GM21619 (cell line): ENCODE measurements at regions not wholly inside any gene's neighbourhood (a gene's known extent, or its start where the extent isn't known, plus 50 kb on each side); places are given as distances from the start of the nearest gene placed in this dataset.

Experiments
- ATAC-seq: cut with Tn5 transposase; IDR thresholded peaks from one replicate; pipeline ENCODE4 v1.9.1; 2021; ENCODE audit not compliant: unreplicated experiment

DNA sequence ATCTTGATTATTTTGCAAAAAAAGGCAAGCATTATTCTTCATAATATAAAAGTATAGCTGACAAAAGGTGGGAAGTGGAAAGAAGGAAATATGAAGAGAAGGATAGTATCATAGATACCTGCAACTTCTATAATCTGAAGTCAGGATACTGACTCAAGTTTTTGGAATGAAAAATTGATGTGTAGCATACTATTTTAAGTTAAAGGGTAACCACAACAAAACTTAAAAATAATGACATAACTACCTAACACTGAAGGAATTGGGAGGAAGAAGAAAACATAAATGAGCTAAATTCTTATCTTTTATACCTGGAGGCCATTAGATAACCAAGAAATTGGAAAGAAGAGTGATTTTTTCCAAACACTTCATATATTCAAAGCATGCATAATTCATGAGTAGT lies 51.8 kb upstream of the TLE1 start:
- no peak for ATAC-seq

DNA sequence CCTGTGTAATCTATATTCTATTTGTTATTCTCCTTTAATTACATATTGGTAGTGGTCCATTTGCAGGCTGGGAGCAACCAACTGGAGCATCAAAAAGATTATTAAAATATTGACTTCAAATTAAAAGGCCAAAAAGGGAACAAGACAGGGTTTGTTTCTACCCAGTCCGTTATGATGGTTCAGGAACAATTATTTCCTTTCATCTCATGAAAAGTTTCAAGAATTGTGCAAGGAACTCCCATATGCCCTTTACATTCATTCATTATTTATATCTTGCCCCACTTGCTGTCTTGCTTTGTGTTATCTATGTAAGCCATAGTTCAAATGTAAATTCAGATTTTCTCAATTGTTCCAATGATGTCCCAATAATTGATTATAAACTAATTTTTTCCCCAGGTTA lies 58.7 kb upstream of the TLE1 start:
- no peak for ATAC-seq

DNA sequence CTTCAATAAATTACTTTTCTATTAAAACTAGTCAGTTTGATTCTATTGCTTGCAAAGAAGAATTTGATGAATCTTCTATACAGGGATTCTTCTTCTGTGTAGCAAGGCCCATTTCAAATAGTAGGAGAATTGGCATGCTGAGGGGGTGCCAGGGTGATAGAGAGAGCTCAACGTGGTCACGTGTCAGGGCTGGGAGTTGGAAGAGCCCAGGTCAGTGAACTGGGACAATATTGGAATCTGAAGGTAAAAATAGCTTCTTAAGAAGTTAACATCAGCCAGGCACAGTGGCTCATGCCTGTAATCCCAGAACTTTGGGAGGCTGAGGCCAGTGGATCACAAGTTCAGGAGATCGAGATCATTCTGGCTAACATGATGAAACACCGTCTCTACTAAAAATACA lies 64.1 kb upstream of the TLE1 start:
- no peak for ATAC-seq

DNA sequence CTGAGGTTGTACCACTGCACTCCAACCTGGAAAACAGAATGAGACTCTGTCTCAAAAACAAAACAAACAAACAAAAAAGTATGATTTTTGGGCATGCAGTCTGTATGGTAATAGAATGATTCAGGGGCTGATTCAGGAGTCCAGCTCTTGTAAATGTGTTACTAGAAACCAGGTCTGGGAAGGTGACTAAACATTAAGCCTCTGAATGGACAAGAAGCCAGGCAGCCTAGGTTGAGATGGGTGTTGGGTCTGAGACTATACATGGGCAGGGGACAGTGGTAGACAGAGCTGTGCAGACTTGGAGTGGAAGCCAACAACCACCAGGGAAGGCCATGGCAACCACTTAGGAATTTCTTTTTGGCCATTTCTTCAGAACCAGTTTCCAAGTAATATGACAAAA lies 64.9 kb upstream of the TLE1 start:
- no peak for ATAC-seq

DNA sequence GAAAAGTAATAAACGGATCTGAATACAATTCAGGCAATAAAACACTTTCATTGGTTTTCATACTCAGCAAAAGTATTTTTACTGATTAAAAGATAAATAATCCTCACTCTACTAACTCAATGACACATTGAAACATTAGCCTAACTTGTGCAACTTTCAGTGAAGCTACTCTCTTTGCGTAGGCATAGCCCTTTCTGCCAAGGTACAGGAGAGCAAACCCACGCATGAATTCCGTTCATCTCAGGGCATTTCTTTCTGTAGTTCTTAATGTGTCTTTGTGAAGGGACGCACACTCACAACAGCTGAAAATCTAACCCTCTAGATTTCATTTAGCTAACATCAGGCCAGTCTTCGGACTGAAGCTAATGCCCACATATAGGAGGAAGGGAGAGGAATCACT lies 66.4 kb upstream of the TLE1 start:
- no peak for ATAC-seq

DNA sequence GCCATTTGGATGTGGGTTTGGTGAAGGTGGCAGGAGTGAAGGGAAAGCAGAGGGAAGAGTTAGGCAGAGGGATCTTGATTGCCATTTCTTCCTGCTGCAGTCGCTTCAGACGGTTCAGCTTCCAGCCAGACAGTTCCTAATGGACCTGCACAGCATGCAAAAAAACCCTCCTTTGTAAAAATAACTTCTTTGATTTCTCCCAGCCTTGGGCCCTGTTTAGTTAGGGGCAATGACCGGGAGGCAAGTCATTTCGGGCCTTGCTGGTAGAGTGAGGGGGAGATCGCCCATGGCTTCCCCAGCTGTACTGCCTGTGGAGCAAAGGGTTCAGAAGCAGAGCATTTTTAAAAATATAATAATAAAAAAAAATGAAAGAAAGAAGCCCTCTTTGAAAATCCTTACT lies 67.2 kb upstream of the TLE1 start:
- ATAC-seq: no peak

DNA sequence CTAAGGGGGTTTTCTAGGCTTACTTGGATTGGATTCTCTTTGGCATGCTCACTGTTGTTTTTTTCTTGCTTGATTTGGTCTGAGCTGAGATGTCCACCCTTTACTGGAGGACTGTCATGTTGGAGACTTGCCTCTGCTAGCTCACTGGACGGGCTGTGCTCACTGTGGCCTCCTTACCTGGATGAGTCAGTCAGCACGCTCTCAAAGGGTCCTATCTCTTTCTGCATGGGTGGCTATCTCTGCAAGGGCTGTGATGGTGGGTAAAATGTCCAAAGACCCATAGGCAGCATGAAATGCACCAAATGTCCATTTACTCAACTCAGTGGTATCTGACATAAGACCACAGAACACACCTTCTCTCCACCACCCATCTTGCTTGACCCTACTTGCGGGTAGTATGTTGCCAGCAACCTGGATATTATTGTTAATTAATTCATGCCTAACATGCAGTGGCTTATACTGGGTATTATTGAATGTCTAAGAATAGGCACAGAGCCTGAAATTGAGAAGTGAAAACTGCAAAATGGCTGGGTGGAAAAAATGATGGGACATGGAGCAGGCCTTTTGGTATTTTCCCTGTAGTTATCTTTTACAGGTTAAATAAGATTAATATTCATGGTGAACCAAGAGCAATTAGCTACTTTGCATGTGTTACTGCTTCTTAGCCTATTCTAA lies 68.9 kb upstream of the TLE1 start:
- ATAC-seq: no peak

DNA sequence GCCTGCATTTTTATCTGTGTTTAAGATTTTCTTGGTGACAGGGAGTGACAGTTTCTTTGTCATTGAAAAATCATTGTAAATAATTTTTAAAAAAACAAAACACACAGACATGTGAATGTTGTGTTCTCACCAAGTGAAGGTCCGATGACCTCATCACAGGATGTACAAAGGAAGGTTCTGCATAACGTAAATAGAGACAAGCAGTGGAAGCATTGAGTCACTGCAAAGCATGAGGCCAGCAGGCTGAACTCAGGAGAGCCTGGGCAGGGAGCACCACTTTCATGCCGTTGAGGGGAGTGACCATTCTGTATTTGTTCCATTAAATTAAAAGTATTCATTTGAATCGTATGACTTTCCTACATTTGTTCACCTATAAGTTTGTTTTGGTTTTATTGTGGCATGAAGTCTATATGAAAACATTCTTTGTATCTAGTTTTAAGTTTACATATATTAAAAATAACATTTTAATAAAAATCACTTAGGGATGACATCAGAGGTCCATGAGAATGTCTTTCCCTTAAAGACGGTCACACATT lies 70.4 kb upstream of the TLE1 start:
- no peak for ATAC-seq

DNA sequence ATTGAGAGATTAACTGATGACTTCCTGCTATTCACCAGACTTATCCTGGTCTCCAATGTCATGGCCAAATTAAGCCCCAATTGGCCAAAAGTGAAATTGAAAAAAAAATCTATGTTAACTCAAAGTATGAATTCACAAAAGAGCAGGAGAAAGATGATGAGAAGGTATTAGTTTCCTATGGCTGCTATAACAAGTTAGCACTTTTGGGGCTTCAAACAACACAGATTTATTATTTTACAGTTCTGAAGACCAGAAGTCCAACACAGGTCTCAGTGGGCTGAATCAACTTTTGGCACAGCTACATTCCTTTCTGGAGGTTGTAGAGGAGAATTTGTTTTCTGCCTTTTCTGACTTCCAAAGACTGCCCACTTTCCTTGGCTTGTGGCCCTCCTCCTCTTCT lies 78.6 kb upstream of the TLE1 start:
- ATAC-seq: no peak

DNA sequence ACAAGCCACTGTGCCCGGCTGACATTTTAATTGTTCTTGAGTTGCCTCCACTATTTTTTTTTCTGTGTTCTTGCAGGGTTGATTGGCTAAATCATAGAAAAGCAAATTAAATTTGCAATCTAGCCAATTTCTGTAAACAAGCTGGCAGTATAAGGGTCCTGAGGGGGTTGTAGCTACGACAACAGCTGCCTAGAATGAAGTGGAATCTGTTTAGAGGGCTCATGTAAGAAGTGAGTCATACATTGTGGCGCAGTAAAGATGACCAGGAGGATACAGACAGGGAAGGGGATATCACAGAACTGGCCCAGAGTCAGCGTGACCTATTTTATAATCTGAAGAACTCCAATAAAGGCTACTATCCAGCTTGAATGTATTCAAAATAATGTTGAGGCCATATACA lies 82.2 kb upstream of the TLE1 start:
- no peak for ATAC-seq

DNA sequence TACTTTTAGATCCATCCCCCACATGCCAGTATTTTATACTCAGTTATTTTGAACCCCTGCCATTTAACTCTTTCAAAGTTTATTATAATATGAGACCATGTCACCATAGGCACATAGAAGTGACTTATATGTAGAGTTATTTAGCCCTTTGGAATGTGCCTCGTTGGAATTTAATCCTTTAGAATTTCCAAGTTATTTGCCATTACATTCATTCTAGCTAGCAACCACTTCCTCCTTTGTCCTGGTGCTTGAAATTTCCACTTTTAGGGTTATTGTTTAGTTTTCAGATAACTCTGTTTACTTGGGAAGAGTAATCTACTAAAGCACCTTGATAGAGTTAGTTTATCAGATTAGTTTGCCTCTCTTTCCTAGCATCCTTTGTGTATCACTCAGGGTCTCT lies 82.8 kb upstream of the TLE1 start:
- ATAC-seq: no peak

DNA sequence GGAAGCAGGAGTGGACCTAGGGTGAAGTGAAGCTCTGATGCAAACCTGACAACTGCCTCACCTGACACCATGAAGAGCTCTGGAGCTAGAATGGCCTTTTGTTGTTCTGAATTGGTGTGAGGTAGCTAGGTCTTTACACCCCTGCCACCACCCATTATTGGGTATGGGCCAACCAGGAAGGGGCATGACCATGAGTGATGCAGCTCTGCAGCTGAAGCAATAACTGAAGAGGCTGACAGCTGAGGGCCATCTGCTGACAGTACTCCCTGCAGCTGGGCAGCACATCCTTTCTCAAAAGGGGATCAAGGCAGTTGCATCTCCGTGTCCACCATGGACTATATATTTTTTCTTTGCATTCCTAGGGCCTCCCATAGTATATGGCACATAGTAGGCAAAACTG lies 87.0 kb upstream of the TLE1 start:
- no peak for ATAC-seq

DNA sequence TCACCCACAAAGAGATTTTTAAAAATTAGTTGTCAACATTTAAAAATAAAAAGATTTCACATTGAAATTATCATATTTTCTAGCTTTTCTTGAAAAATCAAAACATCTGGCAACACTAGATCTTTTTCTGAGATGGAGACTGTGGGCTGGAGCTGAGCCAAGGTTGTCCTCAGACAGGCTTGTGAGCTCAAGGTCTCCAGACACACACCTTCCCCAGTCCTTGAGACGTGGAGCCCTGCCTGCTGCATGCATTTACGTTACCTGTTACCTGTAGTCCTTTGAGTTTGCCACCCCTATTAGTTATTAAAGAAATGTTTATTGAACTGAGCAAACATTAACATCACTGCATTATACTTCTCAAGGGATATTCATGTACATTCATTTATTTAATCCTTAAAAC lies 87.5 kb upstream of the TLE1 start:
- ATAC-seq: no peak

DNA sequence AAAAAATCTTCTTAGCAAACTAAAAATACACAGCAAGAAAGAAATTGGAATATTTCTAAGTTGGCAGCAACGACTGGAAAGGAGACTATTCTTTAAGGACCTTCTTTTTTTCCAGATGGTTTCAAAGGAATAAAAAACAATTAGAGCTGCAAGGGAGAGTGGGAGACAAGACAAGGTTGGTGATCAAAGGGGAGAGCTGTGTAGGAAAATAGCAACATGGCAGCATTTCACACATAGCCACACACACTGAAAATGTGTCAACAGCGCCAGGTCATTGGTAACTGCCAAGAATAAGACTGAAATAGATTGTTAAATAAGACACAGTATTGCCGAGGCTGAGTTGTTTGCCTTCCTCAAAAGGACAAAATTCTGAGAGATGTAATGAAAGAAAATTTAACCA lies 88.1 kb upstream of the TLE1 start:
- no peak for ATAC-seq

DNA sequence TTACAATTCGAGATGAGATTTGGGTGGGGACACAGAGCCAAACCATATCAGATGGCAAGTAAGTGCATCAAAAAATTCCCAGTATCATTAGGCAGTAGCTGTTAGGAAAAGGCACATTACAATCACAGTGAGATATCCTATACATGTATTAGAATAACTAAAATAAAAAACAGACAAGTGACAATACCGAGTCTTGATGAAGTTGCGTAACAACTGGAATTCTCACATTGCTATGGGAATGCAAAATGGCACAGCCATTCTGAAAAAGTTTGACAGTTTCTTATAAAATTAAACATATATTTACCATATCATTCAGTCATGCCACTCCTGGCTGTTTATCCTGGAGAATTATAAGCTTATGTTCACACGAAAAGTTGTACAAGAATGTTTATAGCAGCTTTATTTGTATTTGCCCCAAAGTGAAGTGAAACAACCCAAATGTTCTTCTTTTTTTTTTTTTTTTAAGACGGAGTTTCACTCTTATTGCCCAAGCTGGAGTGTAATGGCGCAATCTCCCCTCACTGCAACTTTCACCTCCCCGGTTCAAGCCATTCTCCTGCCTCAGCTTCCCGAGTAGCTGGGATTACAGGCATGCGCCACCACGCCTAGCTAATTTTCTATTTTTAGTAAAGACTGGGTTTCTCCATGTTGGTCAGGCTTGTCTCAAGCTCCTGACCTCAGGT lies 93.1 kb upstream of the TLE1 start:
- no peak for ATAC-seq

DNA sequence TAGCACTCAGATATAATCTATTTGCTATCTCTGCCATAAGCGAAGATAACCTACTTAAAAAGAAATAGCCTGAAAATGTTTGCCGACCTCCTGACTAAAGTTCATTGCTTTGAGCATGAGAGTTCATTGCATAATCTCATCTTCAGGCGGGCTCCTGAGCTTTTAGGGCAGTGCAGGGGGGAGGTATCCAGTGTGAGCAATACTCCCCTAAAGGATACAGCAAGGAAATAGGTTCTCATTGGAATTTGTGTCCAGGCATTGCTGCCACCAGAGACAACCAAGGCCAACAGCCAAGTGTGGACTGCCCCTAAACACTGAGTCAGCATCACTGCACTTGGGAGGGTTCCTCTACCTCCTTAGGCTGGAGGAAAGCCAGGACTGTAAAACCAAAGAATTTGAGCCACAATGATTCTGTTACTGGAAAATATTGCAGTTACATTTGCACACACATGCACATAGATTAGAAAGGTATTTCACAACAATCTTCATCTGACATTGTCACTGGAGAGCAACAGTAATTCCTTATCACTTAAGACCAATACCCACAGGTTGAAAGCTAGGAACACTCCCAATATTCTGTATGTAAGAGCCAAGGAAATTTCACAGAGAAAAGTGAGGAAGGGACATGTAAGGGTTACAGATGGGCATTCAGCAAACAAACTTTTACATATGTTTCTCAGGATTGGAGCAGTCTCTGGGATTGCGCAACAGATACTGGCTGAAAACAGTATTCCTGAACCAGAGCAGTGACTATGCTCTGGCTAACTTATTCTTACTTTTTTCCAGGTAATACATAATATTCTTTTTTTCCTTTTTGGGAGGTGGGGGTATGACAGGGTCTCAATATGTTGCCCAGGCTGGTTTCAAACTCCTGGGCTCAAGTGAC lies 98.6 kb upstream of the TLE1 start:
- no peak for ATAC-seq

DNA sequence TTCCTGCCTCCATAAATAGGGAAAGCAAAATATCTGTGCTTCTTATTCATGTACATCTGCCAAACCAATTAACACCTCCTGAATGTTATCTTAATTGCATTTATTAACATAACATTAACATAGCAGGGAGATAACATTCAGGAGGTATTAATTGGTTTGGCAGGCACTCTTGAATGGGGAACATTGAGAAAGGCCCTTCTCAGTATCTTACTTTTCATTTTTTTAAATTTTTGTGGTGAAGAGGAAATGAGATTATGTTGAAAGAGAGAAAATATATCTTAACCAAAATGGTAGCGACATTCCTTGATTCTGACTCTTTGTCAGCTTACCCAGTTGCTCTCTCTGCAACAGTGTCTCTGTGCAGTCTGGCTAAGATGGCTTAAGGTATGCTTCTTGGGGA lies 100.4 kb upstream of the TLE1 start:
- no peak for ATAC-seq

DNA sequence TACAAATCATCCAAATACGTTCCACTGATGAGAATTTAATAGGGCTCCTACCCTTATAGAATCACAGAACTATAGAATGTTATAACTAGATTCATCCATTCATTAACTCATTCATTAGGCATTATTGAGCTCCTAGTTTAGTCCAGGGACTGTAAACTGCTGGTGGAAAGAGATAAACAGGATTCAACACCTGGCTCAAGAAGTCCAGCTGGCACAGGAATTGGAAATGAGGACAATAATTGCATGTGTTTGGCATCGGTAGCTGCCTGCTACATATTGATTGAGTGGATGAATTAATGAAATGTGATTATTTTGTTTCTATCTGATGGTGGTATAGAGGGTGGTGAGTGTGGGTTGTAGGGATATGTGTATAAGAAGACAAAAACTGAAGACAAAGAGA lies 100.8 kb upstream of the TLE1 start:
- no peak for ATAC-seq

DNA sequence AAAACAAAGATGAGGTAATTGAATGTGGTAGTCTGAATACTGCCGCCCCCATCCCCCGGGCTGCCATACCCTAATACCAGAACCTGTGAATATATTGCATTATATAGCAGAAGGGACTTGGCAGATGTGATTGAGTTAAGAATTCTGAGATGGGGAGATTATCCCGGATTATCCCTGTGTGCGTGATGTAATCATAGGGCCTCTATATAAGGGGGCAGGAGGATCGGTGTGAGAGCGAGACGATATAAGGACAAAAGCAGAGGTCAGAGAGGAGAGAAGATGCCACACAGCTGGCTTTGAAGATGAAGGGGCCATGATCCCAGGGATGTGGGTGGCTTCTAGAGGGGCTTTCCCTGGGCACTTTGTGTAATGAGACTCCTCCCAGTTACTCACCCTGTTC lies 101.7 kb upstream of the TLE1 start:
- ATAC-seq: no peak

DNA sequence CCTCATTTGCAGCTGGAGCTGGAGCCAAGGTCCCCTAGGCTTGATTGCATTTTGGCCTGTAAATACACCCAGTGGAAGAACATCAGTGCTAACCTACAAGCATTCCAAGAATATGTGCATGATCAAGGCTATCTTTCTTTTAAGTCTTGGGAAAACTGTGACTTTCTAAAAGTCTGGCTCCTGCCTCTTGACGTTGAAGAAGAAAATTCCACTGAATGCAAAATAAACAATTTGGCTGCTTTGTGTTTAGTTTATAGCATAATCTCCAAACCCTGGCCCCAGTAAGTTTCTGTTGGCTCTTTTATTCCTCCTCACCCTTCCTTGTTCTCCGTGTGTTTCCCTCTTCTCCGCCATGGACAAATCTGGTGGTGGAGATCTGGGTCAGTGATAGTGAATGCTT lies 109.3 kb upstream of the TLE1 start:
- ATAC-seq: no peak

DNA sequence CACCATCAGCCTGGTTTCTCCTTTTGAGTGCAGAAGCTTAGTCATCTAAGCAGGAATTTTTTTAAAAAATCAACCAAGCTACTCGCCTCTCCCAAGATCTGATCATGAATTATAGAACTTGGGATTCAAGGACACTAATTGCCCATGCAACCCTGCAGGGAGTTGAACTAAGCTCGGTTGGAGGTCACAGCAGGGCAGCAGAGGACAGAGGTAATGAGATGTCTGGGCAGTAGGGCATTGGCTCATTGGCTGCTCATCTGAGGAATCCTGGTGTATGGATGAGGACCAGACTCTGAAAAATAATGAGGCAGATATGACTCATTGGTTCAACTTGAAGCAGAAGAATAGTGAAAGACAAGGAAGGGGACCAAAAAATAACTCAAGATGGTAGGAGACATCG lies 111.8 kb upstream of the TLE1 start:
- ATAC-seq: no peak

DNA sequence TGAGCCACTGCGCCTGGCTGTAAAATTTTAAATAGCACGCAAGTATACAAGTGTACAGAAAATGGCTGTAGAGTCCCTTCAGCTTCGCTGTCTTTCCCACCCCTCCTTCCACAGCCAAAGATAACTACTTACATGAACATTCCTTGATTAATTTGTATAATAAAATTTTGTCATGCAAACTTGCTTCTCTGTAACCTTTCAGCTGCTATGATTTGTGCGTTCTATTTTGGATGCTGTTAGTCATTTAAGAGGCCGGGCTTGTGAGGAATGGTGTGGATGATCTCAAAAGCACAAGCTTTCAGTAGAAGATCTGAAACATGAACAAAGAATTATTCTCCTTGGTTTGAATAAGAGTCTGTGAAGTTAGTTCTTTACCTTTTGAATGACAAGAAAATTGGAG lies 115.0 kb upstream of the TLE1 start:
- ATAC-seq: no peak
